ENCODE measurements at regions not wholly inside any gene's neighbourhood (a gene's known extent, or its start where the extent isn't known, plus 50 kb on each side); places are given as distances from the start of the nearest gene placed in this dataset.

- WGBS, 2 donors: 73 to 84% methylated on average over 5 of the region's 5 CpGs
- Histone ChIP-seq H3K27ac (no peak overlapping the region), H3K27me3 (no peaks in the 10 kb centered on the region), H3K4me3 (replicated peaks in 1 of 3) (no peak overlapping the region), H3K4me1 (no peaks in the 10 kb centered on the region), H3K9me3 (no peaks in the 10 kb centered on the region), H3K36me3 (no peaks in the 10 kb centered on the region)
- intact Hi-C loops (cut with DNase I): no loop called here
- TF ChIP-seq CTCF (IDR thresholded peaks at IDR 0.05): no peak
- no peak for TF ChIP-seq POLR2A (IDR thresholded peaks at IDR 0.05)
- DNase-seq: no peak
Observed at GRCh38 chr12:94777936-94778335, 127.6 kb upstream of the TMCC3 start.

- Histone ChIP-seq H3K27ac (no peak overlapping the region), H3K4me3 (replicated peaks in 1 of 3) (no peak overlapping the region), H3K9me3 (no peaks in the 10 kb centered on the region), H3K4me1 (peaks cover 12 to 15% of the 10 kb centered on the region in 2 donors), H3K27me3 (no peaks in the 10 kb centered on the region), H3K36me3 (no peaks in the 10 kb centered on the region)
- DNase-seq: no peak
- intact Hi-C loops (cut with DNase I): no loop called here
- TF ChIP-seq POLR2A (IDR thresholded peaks at IDR 0.05) (no peak), CTCF (IDR thresholded peaks at IDR 0.05) (no peak)
- 85 to 88% methylated on average over 7 of the region's 7 CpGs for WGBS, 2 donors
Observed at GRCh38 chr12:94775710-94776109, 125.4 kb upstream of the TMCC3 start.

GRCh38 chr12:94771741-94772140, 121.4 kb upstream of the TMCC3 start:
- intact Hi-C loops (cut with DNase I): no loop called here
- Histone ChIP-seq H3K4me3 (replicated peaks in 1 of 3) (no peak overlapping the region), H3K36me3 (no peaks in the 10 kb centered on the region), H3K27me3 (no peaks in the 10 kb centered on the region), H3K9me3 (no peaks in the 10 kb centered on the region), H3K27ac (peak overlapping the region; percentile 30 to 81 (median 36)), H3K4me1 (peaks cover 33 to 36% of the 10 kb centered on the region in 2 donors)
- 35 to 59% methylated on average over 5 of the region's 5 CpGs for whole genome bisulfite sequencing, 2 donors
- TF ChIP-seq CTCF (IDR thresholded peaks at IDR 0.05) (peak in 2 of 6 experiments; percentile 31 to 44), POLR2A (IDR thresholded peaks at IDR 0.05) (peak in 1 of 2 donors; percentile 32)
- DNase-seq: peak; percentile 64

- H3K9me3 ChIP-seq: no peaks in the 10 kb centered on the region
- H3K27me3 ChIP-seq: no peaks in the 10 kb centered on the region
- 76 to 78% methylated on average over 4 of the region's 4 CpGs for WGBS, 2 donors
- peak overlapping the region; percentile 30 to 90 (median 66) for H3K27ac ChIP-seq
- intact Hi-C loops (cut with DNase I): no loop called here
- peaks cover 33 to 36% of the 10 kb centered on the region in 2 donors for H3K4me1 ChIP-seq
- no peaks in the 10 kb centered on the region for H3K36me3 ChIP-seq
- no peak for DNase-seq
- TF ChIP-seq CTCF (IDR thresholded peaks at IDR 0.05): no peak
- TF ChIP-seq POLR2A (IDR thresholded peaks at IDR 0.05): no peak
- H3K4me3 ChIP-seq (replicated peaks in 1 of 3): no peak overlapping the region
Observed at GRCh38 chr12:94771199-94771598, 120.8 kb upstream of the TMCC3 start.

GRCh38 chr12:94770791-94771190, 120.4 kb upstream of the TMCC3 start:
- no peaks in the 10 kb centered on the region for H3K9me3 ChIP-seq
- H3K27ac ChIP-seq: peak overlapping the region; percentile 30 to 90 (median 66)
- no peaks in the 10 kb centered on the region for H3K27me3 ChIP-seq
- intact Hi-C loops (cut with DNase I): no loop called here
- peaks cover 33 to 36% of the 10 kb centered on the region in 2 donors for H3K4me1 ChIP-seq
- no peak overlapping the region for H3K4me3 ChIP-seq (replicated peaks in 1 of 3)
- peak; percentile 50 to 57 for DNase-seq
- no peaks in the 10 kb centered on the region for H3K36me3 ChIP-seq
- WGBS, 2 donors: 45 to 55% methylated on average over 6 of the region's 6 CpGs
- no peak for TF ChIP-seq POLR2A (IDR thresholded peaks at IDR 0.05)
